Common myeloid progenitor, CD34-positive (primary cell): ENCODE measurements at regions not wholly inside any gene's neighbourhood (a gene's known extent, or its start where the extent isn't known, plus 50 kb on each side); places are given as distances from the start of the nearest gene placed in this dataset.

Experiments used
- CTCF ChIA-PET: fragments of 350-600 bp; sonication (Branson Sonifier 250); formaldehyde crosslinking; loops from one replicate; lab custom pipeline; 2021; ENCODE audit warnings: antibody characterized with exemption; lab: Charles Lee
- POLR2A ChIA-PET: fragments of 350-600 bp; sonication (Branson Sonifier 250); formaldehyde crosslinking; loops from one replicate; lab custom pipeline; 2021; ENCODE audit warnings: antibody characterized with exemption; lab: Charles Lee
- DNase-seq, 3 donors: peaks; one replicate each; pipeline versions ENCODE4 v3.0.0 to v3.0.0-alpha.2; 2013
- H3K27ac ChIP-seq, 2 experiments: 1 replicate in 1 of 2; 2 replicates in 1 of 2; pipeline ENCODE4 v1.7.0; 2013; ENCODE audit warnings: inconsistent platforms in 2 of 2, low read length in 2 of 2, mild to moderate bottlenecking in 2 of 2, low read depth in 1 of 2, moderate library complexity in 1 of 2; ENCODE audit not compliant: severe bottlenecking in 2 of 2, insufficient read depth in 1 of 2, poor library complexity in 1 of 2
- H3K27me3 ChIP-seq, 5 experiments: replicated peaks in 2 of 5; 1 replicate in 3 of 5; 2 replicates in 2 of 5; pipeline versions ENCODE4 v1.6.1 to v1.7.0; 2013; ENCODE audit warnings: low read length in 4 of 5, mild to moderate bottlenecking in 2 of 5, moderate library complexity in 2 of 5, inconsistent platforms in 1 of 5; ENCODE audit not compliant: insufficient read depth in 5 of 5, control insufficient read depth in 4 of 5
- H3K36me3 ChIP-seq, 4 experiments: 1 replicate in 2 of 4; 2 replicates in 2 of 4; pipeline versions ENCODE4 v1.6.1 to v1.7.0; 2013; ENCODE audit warnings: low read length in 3 of 4, control low read depth in 1 of 4, mild to moderate bottlenecking in 1 of 4; ENCODE audit not compliant: control insufficient read depth in 4 of 4, insufficient read depth in 4 of 4
- H3K4me1 ChIP-seq, 4 experiments: 1 replicate in 3 of 4; 2 replicates in 1 of 4; pipeline versions ENCODE4 v1.6.1 to v1.7.1; 2013; ENCODE audit warnings: low read length in 3 of 4, mild to moderate bottlenecking in 3 of 4, control low read depth in 1 of 4, inconsistent platforms in 1 of 4, moderate library complexity in 1 of 4; ENCODE audit not compliant: control insufficient read depth in 4 of 4, insufficient read depth in 4 of 4; ENCODE audit errors: control extremely low read depth in 1 of 4
- H3K4me3 ChIP-seq, 7 experiments: 1 replicate in 4 of 7; 2 replicates in 3 of 7; pipeline versions ENCODE4 v1.5.1 to v1.7.0; 2013; ENCODE audit warnings: mild to moderate bottlenecking in 7 of 7, low read length in 6 of 7, moderate library complexity in 6 of 7, inconsistent platforms in 2 of 7, low read depth in 2 of 7, control low read depth in 1 of 7; ENCODE audit not compliant: insufficient read depth in 4 of 7, control insufficient read depth in 1 of 7; ENCODE audit errors: extremely low read depth in 1 of 7
- H3K9me3 ChIP-seq, 5 experiments: 1 replicate in 4 of 5; 2 replicates in 1 of 5; pipeline versions ENCODE4 v1.6.1 to v1.7.1; 2013; ENCODE audit warnings: low read length in 4 of 5, mild to moderate bottlenecking in 2 of 5, inconsistent platforms in 1 of 5, low read depth in 1 of 5, moderate library complexity in 1 of 5; ENCODE audit not compliant: control insufficient read depth in 4 of 5, insufficient read depth in 2 of 5; ENCODE audit errors: control extremely low read depth in 1 of 5
- WGBS: methylation state at CpG from one replicate; pipeline ENCODE4 v1.1.5; 2013; ENCODE audit not compliant: insufficient coverage; 5-methylcytosine and 5-hydroxymethylcytosine counted together

GRCh38 chr7:41420421-41420820, 282.5 kb downstream of the INHBA start:
- POLR2A ChIA-PET, result no interaction called here
- H3K36me3 ChIP-seq, result no peaks in the 10 kb centered on the region

GRCh38 chr7:41418337-41418736, 284.6 kb downstream of the INHBA start:
- CTCF ChIA-PET, result no interaction called here
- POLR2A ChIA-PET, result no interaction called here
- H3K36me3 ChIP-seq, result no peaks in the 10 kb centered on the region
- no peaks in the 10 kb centered on the region for H3K4me1 ChIP-seq
- WGBS, result 95% methylated on average over 3 of the region's 3 CpGs
- DNase-seq, result no peak
- no peak overlapping the region for H3K4me3 ChIP-seq
- peaks cover 0 to 3% (median 2%) of the 10 kb centered on the region in 5 experiments for H3K9me3 ChIP-seq
- H3K27ac ChIP-seq, result no peak overlapping the region
- H3K27me3 ChIP-seq, result no peaks in the 10 kb centered on the region

More at GRCh38 chr7:41420421-41420820, 282.5 kb downstream of the INHBA start:
- Histone ChIP-seq H3K27me3 (no peaks in the 10 kb centered on the region), H3K4me3 (no peak overlapping the region), H3K4me1 (no peaks in the 10 kb centered on the region), H3K27ac (no peak overlapping the region), H3K9me3 (peaks cover 0 to 3% (median 0%) of the 10 kb centered on the region in 5 experiments)
- no peak for DNase-seq
- WGBS, result no CpG with 5 or more reads among the region's 3 CpGs
- CTCF ChIA-PET, result interaction anchor here (0.6 kb wide), 1 partner anchor 150 kb away, joined by 3 read pairs; no protein-coding TSS in a partner anchor

GRCh38 chr7:41416208-41416595, 286.7 kb downstream of the INHBA start:
- Histone ChIP-seq H3K9me3 (peaks cover 0 to 2% (median 0%) of the 10 kb centered on the region in 5 experiments), H3K36me3 (no peaks in the 10 kb centered on the region), H3K4me3 (no peak overlapping the region), H3K4me1 (no peaks in the 10 kb centered on the region), H3K27ac (no peak overlapping the region), H3K27me3 (no peaks in the 10 kb centered on the region)
- ChIA-PET CTCF (no interaction called here), POLR2A (interaction anchor here (0.6 kb wide), 1 partner anchor 755 kb away, joined by 7 read pairs; no protein-coding TSS in a partner anchor)
- no CpG with 5 or more reads among the region's 3 CpGs for WGBS
- no peak for DNase-seq

DNA sequence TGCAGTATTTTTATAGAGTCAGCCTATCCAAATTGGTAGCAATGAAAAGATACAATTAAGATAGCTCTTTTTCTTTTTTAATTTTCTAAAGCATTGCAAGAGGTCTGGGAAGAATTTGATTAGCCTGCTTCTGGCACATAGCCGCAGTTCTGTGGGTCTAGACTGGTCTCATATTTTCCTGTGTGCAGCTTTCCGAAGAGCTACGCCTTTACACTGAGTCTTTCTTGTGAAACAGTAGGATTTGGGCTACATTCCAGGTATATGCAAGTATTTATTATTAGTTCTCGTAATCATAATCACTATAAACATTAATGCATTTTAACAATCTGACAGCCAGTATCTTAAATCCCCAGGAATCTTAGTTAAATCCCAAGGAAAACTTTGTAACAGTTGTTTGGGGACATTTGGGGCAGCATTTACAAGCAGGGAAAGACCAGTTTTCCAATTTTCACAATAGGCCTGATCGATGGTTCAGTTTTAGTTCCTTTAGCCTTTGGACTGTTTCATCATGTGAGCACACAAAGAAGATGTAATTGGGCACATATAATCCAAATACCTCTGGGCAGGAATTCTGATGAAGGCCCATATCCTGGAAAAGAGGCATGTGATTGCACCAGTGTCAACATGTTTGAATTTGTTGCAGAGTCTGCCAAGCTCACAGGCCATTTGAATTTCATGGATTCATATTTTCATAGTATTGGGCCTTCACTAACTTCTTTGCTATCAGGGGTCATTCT, 287.3 kb downstream of the INHBA start:
- DNase-seq, result no peak
- H3K9me3 ChIP-seq, result peaks cover 0 to 2% (median 0%) of the 10 kb centered on the region in 5 experiments
- H3K4me1 ChIP-seq, result no peaks in the 10 kb centered on the region
- H3K4me3 ChIP-seq, result no peak overlapping the region
- ChIA-PET CTCF (no interaction called here), POLR2A (interaction anchor here (0.6 kb wide), 1 partner anchor 754 kb away, joined by 7 read pairs; no protein-coding TSS in a partner anchor)
- H3K36me3 ChIP-seq, result no peaks in the 10 kb centered on the region
- no peaks in the 10 kb centered on the region for H3K27me3 ChIP-seq
- WGBS, result 100% methylated on average over 2 of the region's 5 CpGs
- H3K27ac ChIP-seq, result no peak overlapping the region

DNA sequence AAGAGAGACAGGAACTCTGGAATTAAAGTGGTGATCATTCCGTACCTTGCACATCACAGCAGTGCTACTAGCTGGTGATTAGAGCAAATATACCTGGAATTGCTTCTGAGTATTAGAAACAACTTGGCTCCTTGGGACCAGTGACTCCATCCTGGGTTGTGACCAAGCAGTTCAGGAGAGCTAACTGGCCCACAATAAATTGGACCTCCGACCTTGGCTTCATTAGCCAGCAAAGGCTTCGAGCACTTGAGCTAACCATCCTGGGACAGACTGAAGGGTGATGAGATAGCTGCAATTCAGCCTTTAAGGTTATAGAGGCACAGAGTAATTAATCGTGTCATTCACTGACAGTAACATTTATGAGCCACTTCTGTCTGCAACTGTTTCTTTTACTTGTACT, 287.8 kb downstream of the INHBA start:
- no peaks in the 10 kb centered on the region for H3K4me1 ChIP-seq
- H3K27me3 ChIP-seq, result no peaks in the 10 kb centered on the region
- CTCF ChIA-PET, result no interaction called here
- peaks cover 0 to 2% (median 0%) of the 10 kb centered on the region in 5 experiments for H3K9me3 ChIP-seq
- no peak overlapping the region for H3K27ac ChIP-seq
- H3K4me3 ChIP-seq, result no peak overlapping the region
- no peaks in the 10 kb centered on the region for H3K36me3 ChIP-seq
- WGBS, result 100% methylated on average over 3 of the region's 4 CpGs
- POLR2A ChIA-PET, result no interaction called here
- no peak for DNase-seq

GRCh38 chr7:41404375-41405074, 298.4 kb downstream of the INHBA start:
- no peak for DNase-seq
- CTCF ChIA-PET, result no interaction called here

DNA sequence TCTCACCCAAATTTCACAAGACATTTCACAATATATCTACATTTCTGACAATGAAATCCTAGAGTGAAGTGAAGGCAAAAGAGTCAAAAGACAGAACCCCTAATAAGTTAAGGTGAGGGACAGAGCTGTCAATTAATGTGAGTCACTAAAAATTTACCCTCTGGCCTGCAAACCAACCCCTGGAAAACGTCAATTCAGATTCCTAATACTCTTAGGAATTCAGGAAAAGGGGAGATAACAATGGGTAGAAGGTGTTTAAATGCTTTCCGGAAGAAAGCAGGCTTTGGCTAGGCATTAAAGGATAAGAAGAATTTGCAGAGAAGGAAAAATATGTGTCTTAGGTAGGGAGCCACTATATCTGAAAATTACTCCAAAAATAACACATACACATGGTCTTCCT, 299.6 kb downstream of the INHBA start:
- Histone ChIP-seq H3K9me3 (peaks cover 0 to 5% (median 0%) of the 10 kb centered on the region in 5 experiments), H3K4me3 (no peak overlapping the region), H3K27me3 (no peaks in the 10 kb centered on the region), H3K36me3 (no peaks in the 10 kb centered on the region), H3K27ac (no peak overlapping the region), H3K4me1 (no peaks in the 10 kb centered on the region)
- POLR2A ChIA-PET, result no interaction called here
- CTCF ChIA-PET, result no interaction called here
- DNase-seq, result no peak
- no CpG with 5 or more reads among the region's 2 CpGs for WGBS

More at GRCh38 chr7:41404375-41405074, 298.4 kb downstream of the INHBA start:
- POLR2A ChIA-PET, result no interaction called here
- no peaks in the 10 kb centered on the region for H3K4me1 ChIP-seq
- H3K27me3 ChIP-seq, result no peaks in the 10 kb centered on the region
- peaks cover 0 to 4% (median 0%) of the 10 kb centered on the region in 5 experiments for H3K9me3 ChIP-seq
- 93% methylated on average over 2 of the region's 3 CpGs for WGBS
- no peak overlapping the region for H3K4me3 ChIP-seq
- no peak overlapping the region for H3K27ac ChIP-seq
- H3K36me3 ChIP-seq, result no peaks in the 10 kb centered on the region
